Osteoblast (primary cell): ENCODE measurements at regions not wholly inside any gene's neighbourhood (a gene's known extent, or its start where the extent isn't known, plus 50 kb on each side); places are given as distances from the start of the nearest gene placed in this dataset.

Experiments used
- DNase-seq: peaks from one replicate; pipeline ENCODE4 v3.0.0; 2011; ENCODE audit warnings: low spot score, mixed read lengths; ENCODE audit not compliant: insufficient read length; ENCODE audit errors: missing footprints
- H2AFZ ChIP-seq: 2 replicates; pipeline ENCODE4 v1.6.0; 2011; ENCODE audit warnings: mild to moderate bottlenecking, low read length
- H3K27ac ChIP-seq: 2 replicates; pipeline ENCODE4 v1.5.1; 2011; ENCODE audit warnings: mild to moderate bottlenecking, low read depth, low read length, moderate library complexity
- H3K27me3 ChIP-seq: 2 replicates; pipeline ENCODE4 v1.6.0; 2012; ENCODE audit warnings: mild to moderate bottlenecking, control low read depth, inconsistent platforms, low read length, moderate library complexity; ENCODE audit not compliant: insufficient read depth
- H3K36me3 ChIP-seq: 2 replicates; pipeline ENCODE4 v1.5.1; 2011; ENCODE audit warnings: mild to moderate bottlenecking, low read length, control low read depth, moderate library complexity; ENCODE audit not compliant: insufficient read depth
- H3K4me1 ChIP-seq: 2 replicates; pipeline ENCODE4 v1.5.1; 2011; ENCODE audit warnings: mild to moderate bottlenecking, low read length, control low read depth, moderate library complexity; ENCODE audit not compliant: insufficient read depth
- H3K4me2 ChIP-seq: 2 replicates; pipeline ENCODE4 v1.6.0; 2011; ENCODE audit warnings: mild to moderate bottlenecking, low read length; ENCODE audit not compliant: insufficient read depth
- H3K4me3 ChIP-seq: fragments of 200-600 bp; sonication (generic); 3 replicates; pipeline ENCODE4 v1.5.1; 2012; ENCODE audit warnings: mild to moderate bottlenecking, low read length, inconsistent platforms; ENCODE audit not compliant: insufficient read depth
- H3K79me2 ChIP-seq: 2 replicates; pipeline ENCODE4 v1.6.0; 2012; ENCODE audit warnings: mild to moderate bottlenecking, low read length, control low read depth, inconsistent platforms; ENCODE audit not compliant: insufficient read depth
- H3K9me3 ChIP-seq: 2 replicates; pipeline ENCODE4 v1.5.1; 2011; ENCODE audit warnings: low read depth, low read length, control low read depth
- H4K20me1 ChIP-seq: 2 replicates; pipeline ENCODE4 v1.6.0; 2012; ENCODE audit warnings: mild to moderate bottlenecking, low read length, control low read depth; ENCODE audit not compliant: insufficient read depth
- TF ChIP-seq, protein P1 (sequence below): IDR thresholded peaks from 2 replicates; pipeline ENCODE4 v1.5.1; 2011; ENCODE audit warnings: mild to moderate bottlenecking, low read depth, low read length, moderate library complexity; ENCODE audit errors: extremely low read depth

DNA sequence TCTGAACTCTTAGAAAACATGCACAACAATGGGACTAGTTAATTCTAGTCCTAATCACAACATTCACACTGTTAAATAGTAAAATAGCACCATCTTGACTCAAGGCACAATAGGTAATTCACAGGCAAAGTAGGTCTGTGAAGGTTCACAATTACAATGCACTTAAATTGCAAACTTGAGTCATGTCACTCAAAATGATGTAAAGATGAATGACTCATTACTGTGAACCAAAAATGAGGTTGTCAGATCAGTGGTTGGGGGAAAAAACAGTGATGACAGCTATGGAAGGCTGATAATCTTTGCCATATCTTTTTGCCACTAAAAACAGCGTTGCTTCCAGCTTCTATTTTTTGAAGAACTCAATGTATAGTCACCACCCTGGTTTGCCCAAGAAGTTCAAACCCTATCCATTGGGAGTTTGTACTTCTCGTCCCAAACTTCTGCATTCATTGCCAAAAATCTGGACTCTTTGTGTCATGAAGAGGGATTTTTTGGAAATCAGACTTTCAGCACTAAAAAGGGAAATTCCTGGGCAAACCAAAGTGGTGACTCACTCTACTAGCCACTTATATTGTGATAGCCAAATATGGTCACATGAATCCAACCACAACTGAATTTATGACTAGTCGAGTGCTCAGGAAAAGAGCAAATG is 200.9 kb upstream of the TMTC4 start:
- TF ChIP-seq, protein P1, sequence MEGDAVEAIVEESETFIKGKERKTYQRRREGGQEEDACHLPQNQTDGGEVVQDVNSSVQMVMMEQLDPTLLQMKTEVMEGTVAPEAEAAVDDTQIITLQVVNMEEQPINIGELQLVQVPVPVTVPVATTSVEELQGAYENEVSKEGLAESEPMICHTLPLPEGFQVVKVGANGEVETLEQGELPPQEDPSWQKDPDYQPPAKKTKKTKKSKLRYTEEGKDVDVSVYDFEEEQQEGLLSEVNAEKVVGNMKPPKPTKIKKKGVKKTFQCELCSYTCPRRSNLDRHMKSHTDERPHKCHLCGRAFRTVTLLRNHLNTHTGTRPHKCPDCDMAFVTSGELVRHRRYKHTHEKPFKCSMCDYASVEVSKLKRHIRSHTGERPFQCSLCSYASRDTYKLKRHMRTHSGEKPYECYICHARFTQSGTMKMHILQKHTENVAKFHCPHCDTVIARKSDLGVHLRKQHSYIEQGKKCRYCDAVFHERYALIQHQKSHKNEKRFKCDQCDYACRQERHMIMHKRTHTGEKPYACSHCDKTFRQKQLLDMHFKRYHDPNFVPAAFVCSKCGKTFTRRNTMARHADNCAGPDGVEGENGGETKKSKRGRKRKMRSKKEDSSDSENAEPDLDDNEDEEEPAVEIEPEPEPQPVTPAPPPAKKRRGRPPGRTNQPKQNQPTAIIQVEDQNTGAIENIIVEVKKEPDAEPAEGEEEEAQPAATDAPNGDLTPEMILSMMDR = no peak
- Histone ChIP-seq H3K27me3 (no peaks in the 10 kb centered on the region), H3K4me2 (peak overlapping the region; percentile 73), H2AFZ (peak overlapping the region; percentile 33), H4K20me1 (no peaks in the 10 kb centered on the region), H3K4me3 (peak overlapping the region; percentile 33), H3K9me3 (no peaks in the 10 kb centered on the region), H3K27ac (peak overlapping the region; percentile 64), H3K4me1 (peaks cover 12% of the 10 kb centered on the region), H3K79me2 (no peaks in the 10 kb centered on the region), H3K36me3 (no peaks in the 10 kb centered on the region)
- peak; percentile 67 for DNase-seq

DNA sequence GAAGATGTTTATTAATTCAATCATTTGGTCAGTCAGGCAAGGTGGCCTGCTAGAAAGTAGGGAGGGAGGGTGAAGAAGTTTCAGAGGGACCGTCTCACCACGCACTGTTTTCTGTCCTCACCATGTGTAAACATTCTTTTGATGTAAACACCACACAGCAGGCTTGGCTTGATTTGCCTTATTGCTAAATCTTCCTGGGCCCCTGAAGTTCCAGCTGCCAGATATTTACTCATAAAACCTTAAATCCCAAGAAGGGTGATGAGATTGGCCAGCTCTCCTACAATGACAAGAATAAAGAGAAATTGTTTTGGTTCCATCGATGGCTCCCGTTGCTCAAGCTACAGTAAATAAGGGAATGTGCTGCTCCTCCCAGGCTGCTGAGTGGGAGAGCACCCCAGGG is 198.2 kb upstream of the TMTC4 start:
- Histone ChIP-seq H4K20me1 (no peaks in the 10 kb centered on the region), H3K79me2 (no peaks in the 10 kb centered on the region), H3K27ac (no peak overlapping the region), H3K27me3 (no peaks in the 10 kb centered on the region), H3K4me1 (peaks cover 12% of the 10 kb centered on the region), H3K4me2 (no peak overlapping the region), H3K36me3 (no peaks in the 10 kb centered on the region), H2AFZ (no peak overlapping the region), H3K9me3 (no peaks in the 10 kb centered on the region), H3K4me3 (no peak overlapping the region)
- DNase-seq = peak; percentile 37
- TF ChIP-seq, protein P1 = no peak

DNA sequence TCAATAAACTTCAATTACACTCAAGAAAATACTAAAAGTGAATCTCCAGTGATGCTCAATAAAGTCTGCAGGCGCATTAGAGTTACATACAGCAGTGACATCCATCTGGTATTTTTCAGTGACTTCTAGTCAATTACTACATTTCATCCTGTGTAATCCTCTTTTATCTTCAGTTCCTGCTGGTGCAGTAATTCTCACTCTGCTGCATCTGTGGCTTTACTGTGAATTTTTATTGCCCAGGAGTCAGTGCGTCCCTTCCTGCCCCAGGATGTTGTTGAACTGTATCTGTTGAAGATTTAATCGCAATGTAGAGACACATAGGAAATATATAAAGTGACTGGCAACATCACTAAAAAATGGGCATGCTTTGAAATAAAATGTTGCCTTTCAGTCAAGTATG is 196.3 kb upstream of the TMTC4 start:
- no peaks in the 10 kb centered on the region for H3K27me3 ChIP-seq
- H3K4me1 ChIP-seq = peaks cover 7% of the 10 kb centered on the region
- H2AFZ ChIP-seq = no peak overlapping the region
- no peaks in the 10 kb centered on the region for H3K36me3 ChIP-seq
- H3K4me3 ChIP-seq = no peak overlapping the region
- H4K20me1 ChIP-seq = no peaks in the 10 kb centered on the region
- H3K27ac ChIP-seq = no peak overlapping the region
- no peak overlapping the region for H3K4me2 ChIP-seq
- H3K9me3 ChIP-seq = peaks cover 5% of the 10 kb centered on the region
- no peak for DNase-seq
- no peaks in the 10 kb centered on the region for H3K79me2 ChIP-seq
- TF ChIP-seq, protein P1 = no peak

DNA sequence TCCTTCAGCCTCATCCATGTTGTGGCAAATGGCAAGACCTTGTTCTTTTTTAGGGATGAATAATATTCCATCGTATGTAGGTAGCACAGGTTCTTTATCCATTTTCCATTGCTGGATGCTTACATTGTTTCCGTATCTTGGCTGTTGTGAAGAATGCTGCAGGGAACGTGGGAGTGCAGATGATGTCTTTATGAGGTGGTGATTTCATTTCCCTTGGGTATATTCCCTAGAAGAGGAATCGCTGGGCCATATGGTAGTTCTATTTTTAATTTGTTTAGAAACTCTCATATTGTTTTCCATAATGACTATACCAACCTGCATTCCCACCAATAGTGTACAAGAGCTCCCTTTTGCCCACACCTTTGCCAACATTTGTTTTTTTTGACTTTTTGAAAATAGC is 186.3 kb upstream of the TMTC4 start:
- no peak for DNase-seq
- H3K4me3 ChIP-seq = no peak overlapping the region
- no peaks in the 10 kb centered on the region for H3K9me3 ChIP-seq
- TF ChIP-seq, protein P1 = no peak
- no peak overlapping the region for H2AFZ ChIP-seq
- H3K79me2 ChIP-seq = no peaks in the 10 kb centered on the region
- no peaks in the 10 kb centered on the region for H4K20me1 ChIP-seq
- H3K27ac ChIP-seq = no peak overlapping the region
- H3K4me1 ChIP-seq = no peaks in the 10 kb centered on the region
- H3K27me3 ChIP-seq = peaks cover 5% of the 10 kb centered on the region
- no peaks in the 10 kb centered on the region for H3K36me3 ChIP-seq
- no peak overlapping the region for H3K4me2 ChIP-seq
